ENCODE measurements at regions not wholly inside any gene's neighbourhood (a gene's known extent, or its start where the extent isn't known, plus 50 kb on each side); places are given as distances from the start of the nearest gene placed in this dataset.

GRCh38 chr3:167160781-167161180 lies 219.3 kb downstream of the ZBBX start:
- no peaks in the 10 kb centered on the region for H3K9me3 ChIP-seq (ENCODE audit: low read length)
- H3K36me3 Mint-ChIP-seq = peaks cover 0 to 1% (median 0%) of the 10 kb centered on the region in 3 donors
- H3K36me3 ChIP-seq (ENCODE audit: insufficient read depth, low read length) = no peaks in the 10 kb centered on the region
- H3K27ac Mint-ChIP-seq = no peak overlapping the region
- H3K27me3 ChIP-seq (ENCODE audit: insufficient read depth, low read length, poor library complexity, severe bottlenecking) = no peaks in the 10 kb centered on the region
- ChIA-PET CTCF (no interaction called here), POLR2A (no interaction called here)
- H3K4me3 ChIP-seq (ENCODE audit: low read length) = no peak overlapping the region
- peaks cover 4 to 20% (median 5%) of the 10 kb centered on the region in 5 donors for H3K9me3 Mint-ChIP-seq
- H3K4me1 ChIP-seq (ENCODE audit: insufficient read depth, low read length) = no peaks in the 10 kb centered on the region
- no peaks in the 10 kb centered on the region for H3K27me3 Mint-ChIP-seq
- no peak overlapping the region for H3K4me3 Mint-ChIP-seq
- no peak overlapping the region for H3K27ac ChIP-seq (ENCODE audit: low read depth, low read length)
- H3K4me1 Mint-ChIP-seq = no peaks in the 10 kb centered on the region
- DNase-seq = no peak

DNA sequence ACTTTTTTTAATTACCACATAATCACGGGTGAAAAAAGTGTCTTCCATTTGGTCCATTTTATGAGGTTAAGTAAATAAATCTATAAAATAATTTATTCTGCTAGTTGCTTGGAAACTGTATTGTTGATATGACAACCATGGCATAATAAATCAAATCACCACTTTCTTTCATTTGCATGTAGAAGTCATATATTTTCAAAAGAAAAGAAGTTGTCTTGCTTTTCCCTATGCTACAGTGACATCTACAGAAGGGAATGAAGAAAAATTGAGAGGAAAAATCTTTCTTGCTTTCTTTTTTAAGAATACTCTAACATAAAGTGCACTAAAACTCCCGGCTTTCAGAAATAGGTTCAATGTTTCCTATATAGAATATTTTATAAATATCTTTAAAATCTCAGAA lies 228.5 kb downstream of the ZBBX start:
- no peak overlapping the region for H3K27ac Mint-ChIP-seq
- no peak overlapping the region for H3K4me3 Mint-ChIP-seq
- no peaks in the 10 kb centered on the region for H3K36me3 Mint-ChIP-seq

GRCh38 chr3:167148136-167148535 lies 232.0 kb downstream of the ZBBX start:
- Histone ChIP-seq H3K4me1 (ENCODE audit: insufficient read depth, low read length) (no peaks in the 10 kb centered on the region), H3K9me3 (ENCODE audit: low read length) (no peaks in the 10 kb centered on the region), H3K27ac (ENCODE audit: low read depth, low read length) (no peak overlapping the region), H3K4me3 (ENCODE audit: low read length) (no peak overlapping the region), H3K27me3 (ENCODE audit: insufficient read depth, low read length, poor library complexity, severe bottlenecking) (no peaks in the 10 kb centered on the region), H3K36me3 (ENCODE audit: insufficient read depth, low read length) (no peaks in the 10 kb centered on the region)
- H3K36me3 Mint-ChIP-seq = no peaks in the 10 kb centered on the region
- no peaks in the 10 kb centered on the region for H3K27me3 Mint-ChIP-seq
- H3K4me3 Mint-ChIP-seq = no peak overlapping the region
- no peak overlapping the region for H3K27ac Mint-ChIP-seq
- ChIA-PET CTCF (no interaction called here), POLR2A (no interaction called here)
- no peaks in the 10 kb centered on the region for H3K4me1 Mint-ChIP-seq
- DNase-seq = no peak
- H3K9me3 Mint-ChIP-seq = peaks cover 0 to 9% (median 2%) of the 10 kb centered on the region in 5 donors

More for the DNA sequence above, 228.5 kb downstream of the ZBBX start:
- Histone ChIP-seq H3K27me3 (ENCODE audit: insufficient read depth, low read length, poor library complexity, severe bottlenecking) (no peaks in the 10 kb centered on the region), H3K4me1 (ENCODE audit: insufficient read depth, low read length) (no peaks in the 10 kb centered on the region), H3K9me3 (ENCODE audit: low read length) (no peaks in the 10 kb centered on the region), H3K36me3 (ENCODE audit: insufficient read depth, low read length) (no peaks in the 10 kb centered on the region), H3K4me3 (ENCODE audit: low read length) (no peak overlapping the region), H3K27ac (ENCODE audit: low read depth, low read length) (no peak overlapping the region)
- DNase-seq = no peak
- no peaks in the 10 kb centered on the region for H3K4me1 Mint-ChIP-seq
- ChIA-PET CTCF (no interaction called here), POLR2A (no interaction called here)
- H3K27me3 Mint-ChIP-seq = no peaks in the 10 kb centered on the region
- H3K9me3 Mint-ChIP-seq = peaks cover 0 to 19% (median 8%) of the 10 kb centered on the region in 5 donors

- Mint-ChIP-seq H3K36me3 (no peaks in the 10 kb centered on the region), H3K4me3 (no peak overlapping the region), H3K9me3 (peaks cover 0 to 9% (median 2%) of the 10 kb centered on the region in 5 donors), H3K4me1 (no peaks in the 10 kb centered on the region), H3K27ac (no peak overlapping the region), H3K27me3 (no peaks in the 10 kb centered on the region)
- Histone ChIP-seq H3K4me3 (ENCODE audit: low read length) (no peak overlapping the region), H3K27ac (ENCODE audit: low read depth, low read length) (no peak overlapping the region), H3K9me3 (ENCODE audit: low read length) (no peaks in the 10 kb centered on the region), H3K4me1 (ENCODE audit: insufficient read depth, low read length) (no peaks in the 10 kb centered on the region), H3K27me3 (ENCODE audit: insufficient read depth, low read length, poor library complexity, severe bottlenecking) (no peaks in the 10 kb centered on the region), H3K36me3 (ENCODE audit: insufficient read depth, low read length) (no peaks in the 10 kb centered on the region)
- CTCF ChIA-PET = no interaction called here
- POLR2A ChIA-PET = no interaction called here
- no peak for DNase-seq
Measured at GRCh38 chr3:167146911-167147310, 233.2 kb downstream of the ZBBX start.

GRCh38 chr3:167125612-167126407 lies 254.3 kb downstream of the ZBBX start:
- CTCF ChIA-PET = no interaction called here
- no peak overlapping the region for H3K4me3 ChIP-seq (ENCODE audit: low read length)
- H3K27me3 ChIP-seq (ENCODE audit: insufficient read depth, low read length, poor library complexity, severe bottlenecking) = no peaks in the 10 kb centered on the region
- DNase-seq = no peak
- Mint-ChIP-seq H3K4me3 (no peak overlapping the region), H3K9me3 (peaks cover 4 to 21% (median 10%) of the 10 kb centered on the region in 5 donors), H3K36me3 (no peaks in the 10 kb centered on the region), H3K27ac (no peak overlapping the region), H3K27me3 (no peaks in the 10 kb centered on the region), H3K4me1 (no peaks in the 10 kb centered on the region)
- H3K4me1 ChIP-seq (ENCODE audit: insufficient read depth, low read length) = no peaks in the 10 kb centered on the region
- H3K9me3 ChIP-seq (ENCODE audit: low read length) = no peaks in the 10 kb centered on the region
- POLR2A ChIA-PET = no interaction called here
- H3K36me3 ChIP-seq (ENCODE audit: insufficient read depth, low read length) = no peaks in the 10 kb centered on the region
- no peak overlapping the region for H3K27ac ChIP-seq (ENCODE audit: low read depth, low read length)

- Mint-ChIP-seq H3K27me3 (no peaks in the 10 kb centered on the region), H3K4me1 (no peaks in the 10 kb centered on the region), H3K9me3 (peaks cover 0 to 10% (median 9%) of the 10 kb centered on the region in 5 donors), H3K27ac (no peak overlapping the region), H3K4me3 (no peak overlapping the region), H3K36me3 (no peaks in the 10 kb centered on the region)
- H3K27me3 ChIP-seq (ENCODE audit: insufficient read depth, low read length, poor library complexity, severe bottlenecking) = no peaks in the 10 kb centered on the region
- no peak overlapping the region for H3K4me3 ChIP-seq (ENCODE audit: low read length)
- no peaks in the 10 kb centered on the region for H3K9me3 ChIP-seq (ENCODE audit: low read length)
- ChIA-PET CTCF (no interaction called here), POLR2A (no interaction called here)
- no peak overlapping the region for H3K27ac ChIP-seq (ENCODE audit: low read depth, low read length)
- DNase-seq = no peak
- no peaks in the 10 kb centered on the region for H3K36me3 ChIP-seq (ENCODE audit: insufficient read depth, low read length)
- no peaks in the 10 kb centered on the region for H3K4me1 ChIP-seq (ENCODE audit: insufficient read depth, low read length)
Measured at GRCh38 chr3:167120828-167121227, 259.3 kb downstream of the ZBBX start.

GRCh38 chr3:167116120-167116922 lies 263.8 kb downstream of the ZBBX start:
- no peaks in the 10 kb centered on the region for H3K4me1 Mint-ChIP-seq
- ChIA-PET POLR2A (no interaction called here), CTCF (no interaction called here)
- H3K4me3 Mint-ChIP-seq = no peak overlapping the region
- Histone ChIP-seq H3K27me3 (ENCODE audit: insufficient read depth, low read length, poor library complexity, severe bottlenecking) (no peaks in the 10 kb centered on the region), H3K4me3 (ENCODE audit: low read length) (no peak overlapping the region), H3K27ac (ENCODE audit: low read depth, low read length) (no peak overlapping the region), H3K9me3 (ENCODE audit: low read length) (no peaks in the 10 kb centered on the region), H3K36me3 (ENCODE audit: insufficient read depth, low read length) (no peaks in the 10 kb centered on the region), H3K4me1 (ENCODE audit: insufficient read depth, low read length) (no peaks in the 10 kb centered on the region)
- no peak overlapping the region for H3K27ac Mint-ChIP-seq
- no peaks in the 10 kb centered on the region for H3K27me3 Mint-ChIP-seq
- H3K36me3 Mint-ChIP-seq = no peaks in the 10 kb centered on the region
- H3K9me3 Mint-ChIP-seq = peaks cover 0 to 10% (median 4%) of the 10 kb centered on the region in 5 donors
- no peak for DNase-seq

GRCh38 chr3:167115331-167115934 lies 264.7 kb downstream of the ZBBX start:
- ChIA-PET POLR2A (no interaction called here), CTCF (no interaction called here)
- no peaks in the 10 kb centered on the region for H3K36me3 ChIP-seq (ENCODE audit: insufficient read depth, low read length)
- H3K4me1 ChIP-seq (ENCODE audit: insufficient read depth, low read length) = no peaks in the 10 kb centered on the region
- no peaks in the 10 kb centered on the region for H3K27me3 Mint-ChIP-seq
- H3K27ac ChIP-seq (ENCODE audit: low read depth, low read length) = no peak overlapping the region
- H3K4me1 Mint-ChIP-seq = no peaks in the 10 kb centered on the region
- H3K4me3 Mint-ChIP-seq = no peak overlapping the region
- H3K9me3 ChIP-seq (ENCODE audit: low read length) = no peaks in the 10 kb centered on the region
- peaks cover 0 to 1% (median 0%) of the 10 kb centered on the region in 3 donors for H3K36me3 Mint-ChIP-seq
- H3K27ac Mint-ChIP-seq = no peak overlapping the region
- no peak overlapping the region for H3K4me3 ChIP-seq (ENCODE audit: low read length)
- peaks cover 0 to 10% (median 4%) of the 10 kb centered on the region in 5 donors for H3K9me3 Mint-ChIP-seq
- no peak for DNase-seq
- no peaks in the 10 kb centered on the region for H3K27me3 ChIP-seq (ENCODE audit: insufficient read depth, low read length, poor library complexity, severe bottlenecking)

Data from CD8-positive, alpha-beta memory T cell (primary cell).